Activated naive CD8-positive, alpha-beta T cell treated with anti-CD3 and anti-CD28 coated beads, Interleukin-2, amount 10 ng/mL, durations not matched to agents 7 days and 5 days (primary cell): ENCODE measurements at regions not wholly inside any gene's neighbourhood (a gene's known extent, or its start where the extent isn't known, plus 50 kb on each side); places are given as distances from the start of the nearest gene placed in this dataset.

Experiments used
- ATAC-seq: fragments of 150-1000 bp; cut with Tn5 transposase; one replicate; pipeline ENCODE4 v1.10.0; 2021; ENCODE audit warnings: low read depth, moderate library complexity
- POLR2A ChIA-PET: fragments of 350-600 bp; sonication (Branson Sonifier 250); formaldehyde crosslinking; loops from one replicate; lab custom pipeline; 2021; ENCODE audit warnings: antibody characterized with exemption; lab: Charles Lee
- DNase-seq: peaks from one replicate; pipeline ENCODE4 v3.0.0; 2021
- H3K27ac Mint-ChIP-seq: one replicate; pipeline ENCODE4 v1.8.0; 2022; ENCODE audit warnings: mild to moderate bottlenecking, mixed read lengths
- H3K27me3 Mint-ChIP-seq: one replicate; pipeline ENCODE4 v1.8.0; 2022; ENCODE audit warnings: mild to moderate bottlenecking, moderate library complexity, mixed read lengths
- H3K36me3 Mint-ChIP-seq: one replicate; pipeline ENCODE4 v1.8.0; 2021; ENCODE audit warnings: mild to moderate bottlenecking, mixed read lengths
- H3K4me1 Mint-ChIP-seq: one replicate; pipeline ENCODE4 v1.8.0; 2021; ENCODE audit warnings: mixed read lengths
- H3K4me3 Mint-ChIP-seq: one replicate; pipeline ENCODE4 v1.8.0; 2022; ENCODE audit warnings: mild to moderate bottlenecking, moderate library complexity, mixed read lengths
- H3K9me3 Mint-ChIP-seq: one replicate; pipeline ENCODE4 v1.8.0; 2021; ENCODE audit warnings: mixed read lengths

DNA sequence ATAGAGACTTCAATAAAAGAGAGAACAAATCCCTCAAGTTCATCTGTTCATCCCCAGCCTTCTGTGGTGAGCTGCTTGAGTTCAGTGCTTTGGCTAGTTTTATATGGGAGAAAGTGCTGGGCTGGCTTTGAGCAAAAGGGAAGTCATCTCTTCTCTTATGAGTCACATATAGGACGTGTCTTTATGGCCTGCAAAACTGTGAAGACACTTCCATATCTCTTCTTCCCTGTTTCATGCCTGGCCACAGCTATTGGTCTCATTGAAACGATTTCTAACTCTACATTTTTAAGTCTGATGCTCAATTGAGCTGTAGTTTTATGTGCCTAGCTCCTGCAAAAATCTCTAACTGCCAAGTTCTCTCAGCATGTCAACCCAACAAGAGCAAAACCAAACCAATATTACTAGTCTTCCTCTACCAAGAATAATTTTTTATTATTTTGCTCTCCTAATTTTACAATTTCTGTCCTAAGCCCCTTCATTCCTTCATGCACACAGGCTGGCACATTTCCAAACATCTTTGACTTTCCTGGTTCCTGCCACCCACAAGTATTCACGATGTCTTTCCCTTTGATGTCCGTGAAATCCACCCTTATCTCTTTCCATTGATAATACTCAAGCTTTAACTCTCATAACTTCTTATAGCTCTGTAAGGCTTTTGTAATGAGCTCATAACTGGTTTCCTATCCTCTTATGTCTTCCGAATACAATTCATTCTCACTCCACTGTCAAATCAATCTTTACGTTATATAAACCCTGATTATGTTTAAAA is 165.3 kb downstream of the BTC start:
- Mint-ChIP-seq H3K27me3 (peaks cover 11% of the 10 kb centered on the region), H3K4me3 (no peak overlapping the region), H3K9me3 (no peaks in the 10 kb centered on the region), H3K27ac (no peak overlapping the region), H3K4me1 (peaks cover 19% of the 10 kb centered on the region), H3K36me3 (no peaks in the 10 kb centered on the region)
- ATAC-seq = no peak
- no peak for DNase-seq
- POLR2A ChIA-PET = no interaction called here

GRCh38 chr4:74630551-74630950 is 163.8 kb downstream of the BTC start:
- Mint-ChIP-seq H3K4me1 (peaks cover 12% of the 10 kb centered on the region), H3K4me3 (no peak overlapping the region)

GRCh38 chr4:74631338-74631737 is 163.0 kb downstream of the BTC start:
- peaks cover 15% of the 10 kb centered on the region for H3K27me3 Mint-ChIP-seq
- POLR2A ChIA-PET = no interaction called here
- ATAC-seq (no peak), DNase-seq (no peak)
- peaks cover 8% of the 10 kb centered on the region for H3K4me1 Mint-ChIP-seq
- no peaks in the 10 kb centered on the region for H3K9me3 Mint-ChIP-seq
- no peak overlapping the region for H3K4me3 Mint-ChIP-seq
- no peaks in the 10 kb centered on the region for H3K36me3 Mint-ChIP-seq
- no peak overlapping the region for H3K27ac Mint-ChIP-seq

More at GRCh38 chr4:74630551-74630950, 163.8 kb downstream of the BTC start:
- Mint-ChIP-seq H3K9me3 (no peaks in the 10 kb centered on the region), H3K36me3 (no peaks in the 10 kb centered on the region), H3K27me3 (peaks cover 15% of the 10 kb centered on the region), H3K27ac (no peak overlapping the region)
- POLR2A ChIA-PET = no interaction called here
- no peak for DNase-seq
- ATAC-seq = no peak

DNA sequence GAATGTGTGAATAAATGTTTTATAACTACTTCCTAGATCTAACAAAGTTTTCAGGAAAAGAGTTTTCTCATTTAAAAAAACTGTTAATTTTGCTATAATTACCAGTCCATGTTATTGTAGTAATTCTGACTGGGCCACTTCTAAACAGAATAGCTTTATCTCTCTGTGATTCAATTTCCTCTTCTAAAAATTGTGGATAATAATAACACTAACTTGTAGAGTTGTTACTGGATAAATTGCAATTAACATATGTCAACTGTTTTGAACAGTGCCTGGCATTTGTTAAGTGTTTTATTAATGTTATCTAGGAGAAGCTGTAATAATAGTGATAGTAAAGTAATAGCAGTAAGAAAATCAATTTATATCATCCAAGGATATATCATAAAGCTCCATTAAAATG is 162.3 kb downstream of the BTC start:
- H3K4me1 Mint-ChIP-seq = peaks cover 8% of the 10 kb centered on the region
- H3K27ac Mint-ChIP-seq = no peak overlapping the region
- H3K36me3 Mint-ChIP-seq = no peaks in the 10 kb centered on the region
- peaks cover 15% of the 10 kb centered on the region for H3K27me3 Mint-ChIP-seq
- no peak for ATAC-seq
- no peak overlapping the region for H3K4me3 Mint-ChIP-seq
- POLR2A ChIA-PET = no interaction called here
- H3K9me3 Mint-ChIP-seq = no peaks in the 10 kb centered on the region
- no peak for DNase-seq

DNA sequence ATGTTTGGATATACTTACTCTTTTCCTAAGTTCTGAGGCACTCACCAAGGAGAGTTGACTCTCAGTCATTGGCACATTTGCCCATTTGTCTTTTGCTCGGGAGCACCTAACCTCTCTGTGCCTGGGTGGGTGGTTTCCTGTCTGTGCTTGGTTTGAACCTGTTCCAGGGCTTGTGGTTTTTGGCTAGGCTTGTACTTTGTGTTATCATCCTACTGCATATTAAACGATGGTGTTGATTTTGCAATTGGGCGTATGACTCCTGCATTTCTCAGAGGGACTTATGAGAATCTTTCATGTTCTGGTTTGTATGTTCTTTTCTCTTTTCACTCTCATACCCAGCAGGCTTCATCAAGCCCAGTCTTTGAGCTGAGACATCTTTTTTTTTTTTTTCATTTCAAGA is 161.7 kb downstream of the BTC start:
- no peak overlapping the region for H3K27ac Mint-ChIP-seq
- H3K4me1 Mint-ChIP-seq = peaks cover 8% of the 10 kb centered on the region
- H3K4me3 Mint-ChIP-seq = peak overlapping the region; percentile 8
- no peaks in the 10 kb centered on the region for H3K9me3 Mint-ChIP-seq
- peaks cover 16% of the 10 kb centered on the region for H3K27me3 Mint-ChIP-seq
- DNase-seq (no peak), ATAC-seq (peak; percentile 39)
- H3K36me3 Mint-ChIP-seq = no peaks in the 10 kb centered on the region
- POLR2A ChIA-PET = no interaction called here

DNA sequence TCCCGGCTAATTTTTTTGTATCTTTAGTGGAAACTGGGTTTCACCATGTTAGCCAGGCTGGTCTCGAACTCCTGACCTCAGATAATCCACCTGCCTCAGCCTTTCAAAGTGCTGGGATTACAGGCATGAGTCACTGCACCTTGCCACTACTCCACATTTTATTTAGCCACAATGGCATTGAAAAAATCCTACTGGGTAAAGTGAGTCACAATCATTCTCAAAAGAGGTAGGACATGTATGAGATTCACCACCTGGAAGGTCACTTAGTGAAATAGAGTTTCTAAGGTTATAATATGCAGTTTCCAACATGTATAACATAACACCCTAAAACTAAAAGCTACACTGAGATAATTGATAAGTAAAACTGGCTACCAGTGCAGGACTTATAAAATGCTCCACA is 159.2 kb downstream of the BTC start:
- Mint-ChIP-seq H3K27me3 (peaks cover 16% of the 10 kb centered on the region), H3K4me3 (no peak overlapping the region), H3K9me3 (no peaks in the 10 kb centered on the region), H3K4me1 (peaks cover 8% of the 10 kb centered on the region), H3K36me3 (no peaks in the 10 kb centered on the region), H3K27ac (no peak overlapping the region)
- POLR2A ChIA-PET = no interaction called here
- DNase-seq (no peak), ATAC-seq (no peak)

- POLR2A ChIA-PET = no interaction called here
- H3K9me3 Mint-ChIP-seq = no peaks in the 10 kb centered on the region
These were observed 158.7 kb downstream of the BTC start for GRCh38 chr4:74635490-74636123.

GRCh38 chr4:74638001-74638400 is 156.3 kb downstream of the BTC start:
- DNase-seq = no peak
- no peak for ATAC-seq
- H3K9me3 Mint-ChIP-seq = no peaks in the 10 kb centered on the region
- H3K4me1 Mint-ChIP-seq = peaks cover 3% of the 10 kb centered on the region
- POLR2A ChIA-PET = no interaction called here
- H3K27me3 Mint-ChIP-seq = peaks cover 17% of the 10 kb centered on the region
- H3K4me3 Mint-ChIP-seq = no peak overlapping the region
- no peaks in the 10 kb centered on the region for H3K36me3 Mint-ChIP-seq
- no peak overlapping the region for H3K27ac Mint-ChIP-seq

More at GRCh38 chr4:74635490-74636123, 158.7 kb downstream of the BTC start:
- Mint-ChIP-seq H3K36me3 (no peaks in the 10 kb centered on the region), H3K27me3 (peaks cover 19% of the 10 kb centered on the region), H3K4me1 (peaks cover 8% of the 10 kb centered on the region), H3K27ac (no peak overlapping the region), H3K4me3 (no peak overlapping the region)
- ATAC-seq (no peak), DNase-seq (no peak)

GRCh38 chr4:74638689-74639088 is 155.6 kb downstream of the BTC start:
- Mint-ChIP-seq H3K9me3 (no peaks in the 10 kb centered on the region), H3K36me3 (no peaks in the 10 kb centered on the region), H3K4me1 (no peaks in the 10 kb centered on the region), H3K27ac (no peak overlapping the region), H3K4me3 (no peak overlapping the region), H3K27me3 (peaks cover 14% of the 10 kb centered on the region)
- POLR2A ChIA-PET = no interaction called here
- no peak for DNase-seq
- ATAC-seq = no peak

DNA sequence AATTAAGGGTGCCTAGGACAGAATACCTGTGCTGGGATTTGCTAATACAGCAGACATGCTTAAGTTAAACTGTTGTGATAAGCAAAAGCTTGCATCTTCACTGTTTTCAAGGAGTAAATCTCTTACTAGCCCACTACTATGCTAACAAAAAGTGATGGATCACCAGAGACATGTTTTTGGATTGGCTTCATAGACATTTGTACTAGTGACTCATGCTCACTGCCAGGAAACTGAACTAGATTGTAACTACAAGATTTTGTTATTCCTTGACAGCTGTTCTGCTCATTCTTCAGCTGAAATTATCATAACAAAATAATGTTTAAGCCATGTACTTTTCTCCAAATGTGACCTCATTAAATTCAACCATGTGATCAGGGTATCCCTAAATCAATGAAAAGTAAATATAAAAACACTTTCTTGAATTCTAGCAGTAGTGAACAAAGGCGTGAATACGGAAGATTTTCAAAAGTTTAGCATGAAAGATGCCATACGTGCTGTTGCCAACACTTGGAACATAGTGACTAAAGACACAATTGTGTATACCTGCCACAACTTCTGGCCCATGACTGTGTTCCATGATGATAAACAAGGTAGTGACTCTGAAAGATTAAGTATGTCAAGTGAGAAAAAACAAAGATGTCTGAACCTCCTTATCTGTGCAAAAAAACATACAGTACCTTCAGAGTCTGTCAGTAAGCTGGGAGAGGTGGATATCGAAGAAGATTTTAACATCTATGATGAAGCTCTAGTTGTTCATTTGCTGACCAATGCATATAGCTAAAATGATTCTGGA is 154.0 kb downstream of the BTC start:
- POLR2A ChIA-PET = no interaction called here
- ATAC-seq (no peak), DNase-seq (no peak)
- no peak overlapping the region for H3K4me3 Mint-ChIP-seq
- no peaks in the 10 kb centered on the region for H3K4me1 Mint-ChIP-seq
- no peaks in the 10 kb centered on the region for H3K36me3 Mint-ChIP-seq
- no peaks in the 10 kb centered on the region for H3K9me3 Mint-ChIP-seq
- no peak overlapping the region for H3K27ac Mint-ChIP-seq
- H3K27me3 Mint-ChIP-seq = peaks cover 7% of the 10 kb centered on the region

GRCh38 chr4:74642006-74642405 is 152.3 kb downstream of the BTC start:
- Mint-ChIP-seq H3K4me1 (no peaks in the 10 kb centered on the region), H3K9me3 (no peaks in the 10 kb centered on the region), H3K36me3 (no peaks in the 10 kb centered on the region), H3K27ac (no peak overlapping the region), H3K4me3 (no peak overlapping the region), H3K27me3 (peaks cover 7% of the 10 kb centered on the region)
- ATAC-seq = no peak
- POLR2A ChIA-PET = no interaction called here
- no peak for DNase-seq

DNA sequence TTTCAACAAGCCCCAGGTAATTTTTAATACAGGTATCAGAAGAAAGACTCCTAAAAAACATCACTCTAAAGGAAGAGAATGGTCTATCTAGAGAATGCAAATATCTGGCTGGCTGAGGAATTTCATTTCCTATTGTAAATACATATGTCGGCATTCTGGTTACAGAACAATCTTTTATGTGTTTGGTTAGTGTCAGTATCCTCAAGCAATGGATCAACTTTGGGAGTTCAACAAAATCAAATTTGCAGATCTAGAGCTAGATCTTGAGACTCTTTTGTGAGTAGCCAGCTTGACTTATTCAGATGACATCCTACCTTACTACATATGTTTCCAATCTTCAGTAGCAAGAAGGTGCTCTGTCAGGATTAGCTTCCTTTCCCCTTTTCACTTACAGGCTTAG is 145.1 kb downstream of the BTC start:
- POLR2A ChIA-PET = no interaction called here
- Mint-ChIP-seq H3K36me3 (no peaks in the 10 kb centered on the region), H3K4me1 (no peaks in the 10 kb centered on the region), H3K4me3 (no peak overlapping the region), H3K9me3 (no peaks in the 10 kb centered on the region), H3K27me3 (peaks cover 3% of the 10 kb centered on the region), H3K27ac (no peak overlapping the region)
- ATAC-seq = no peak
- no peak for DNase-seq

DNA sequence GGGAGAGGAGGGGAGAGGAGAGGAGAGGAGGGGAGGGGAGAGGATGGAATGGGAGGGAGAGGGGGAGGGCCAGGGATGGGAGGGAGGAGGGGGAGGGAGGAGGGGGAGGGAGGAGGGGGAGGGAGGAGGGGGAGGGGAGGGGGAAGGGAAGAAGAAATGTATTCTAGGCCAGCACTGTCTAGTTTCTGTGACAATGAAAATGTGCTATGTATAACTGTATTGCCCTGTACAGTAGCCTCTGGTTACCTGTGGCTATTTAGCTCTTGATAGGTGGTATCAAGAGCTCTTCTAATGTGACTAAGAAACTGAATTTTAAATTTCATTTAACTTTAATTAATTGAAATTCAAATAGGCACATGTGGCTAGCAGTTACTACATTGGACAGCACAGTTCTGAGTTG is 143.1 kb downstream of the BTC start:
- H3K4me1 Mint-ChIP-seq = no peaks in the 10 kb centered on the region
- DNase-seq (no peak), ATAC-seq (no peak)
- no peak overlapping the region for H3K27ac Mint-ChIP-seq
- POLR2A ChIA-PET = no interaction called here
- H3K27me3 Mint-ChIP-seq = peaks cover 3% of the 10 kb centered on the region
- H3K9me3 Mint-ChIP-seq = no peaks in the 10 kb centered on the region
- no peaks in the 10 kb centered on the region for H3K36me3 Mint-ChIP-seq
- no peak overlapping the region for H3K4me3 Mint-ChIP-seq
